GM12891 (cell line): ENCODE measurements at regions not wholly inside any gene's neighbourhood (a gene's known extent, or its start where the extent isn't known, plus 50 kb on each side); places are given as distances from the start of the nearest gene placed in this dataset.

Experiments
- PAX5 ChIP-seq: IDR thresholded peaks from 2 replicates; pipeline ENCODE4 v1.6.1; 2011; ENCODE audit warnings: low read length, moderate library complexity, mild to moderate bottlenecking; ENCODE audit not compliant: insufficient read depth, severe bottlenecking
- POLR2A ChIP-seq: IDR thresholded peaks from 2 replicates; pipeline ENCODE4 v1.6.1; 2011; ENCODE audit warnings: low read depth, low read length, control low read depth
- POLR2AphosphoS5 ChIP-seq: IDR thresholded peaks from 2 replicates; pipeline ENCODE4 v1.6.1; 2011; ENCODE audit warnings: low read depth, low read length, control low read depth
- SPI1 ChIP-seq: IDR thresholded peaks from 2 replicates; pipeline ENCODE4 v1.6.1; 2011; ENCODE audit warnings: low read depth, low read length, control low read depth
- TAF1 ChIP-seq: IDR thresholded peaks from 2 replicates; pipeline ENCODE4 v1.6.1; 2011; ENCODE audit warnings: low read depth, low read length, control low read depth

DNA sequence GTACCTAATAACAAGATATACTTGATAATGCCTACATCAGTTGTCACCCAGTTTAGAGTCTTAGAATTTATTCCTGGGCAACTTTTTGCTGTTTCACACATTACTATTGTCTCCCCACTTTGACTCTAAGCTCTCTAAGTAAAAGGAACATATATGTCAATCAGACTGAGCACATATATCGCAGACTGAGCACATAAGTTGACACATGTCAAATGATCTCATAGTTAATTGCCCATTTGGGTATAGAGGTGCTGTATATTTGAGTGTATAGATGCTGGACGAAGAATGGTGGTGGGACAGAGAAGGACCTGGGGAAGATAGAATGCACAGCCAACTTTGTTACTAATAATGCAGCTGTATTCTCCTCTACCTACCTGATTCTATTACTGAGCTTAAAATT lies 746.0 kb upstream of the CDH2 start:
- TF ChIP-seq POLR2A (no peak), SPI1 (no peak), POLR2AphosphoS5 (no peak), PAX5 (no peak), TAF1 (no peak)
